C4-2B (cell line): ENCODE measurements at regions not wholly inside any gene's neighbourhood (a gene's known extent, or its start where the extent isn't known, plus 50 kb on each side); places are given as distances from the start of the nearest gene placed in this dataset.

Experiments used
- CTCF ChIP-seq: fragments of 450-650 bp; conservative IDR thresholded peaks from 2 replicates; pipeline ENCODE4 v1.5.1; 2017; ENCODE audit warnings: mild to moderate bottlenecking
- ZFX ChIP-seq: fragments of 450-650 bp; IDR thresholded peaks from 2 replicates; pipeline ENCODE4 v1.6.1; 2017

GRCh38 chr10:10967581-10968256 is 50.0 kb upstream of the CELF2 start:
- no peak for TF ChIP-seq CTCF
- TF ChIP-seq ZFX, result no peak
